GDM1 (cell line): ENCODE measurements at regions not wholly inside any gene's neighbourhood (a gene's known extent, or its start where the extent isn't known, plus 50 kb on each side); places are given as distances from the start of the nearest gene placed in this dataset.
"Not testable (repeated sequence)": the region's sequence is repeated elsewhere in the genome, so short reads cannot be mapped to it uniquely, and the experiment has no call there.

Source experiments
- DNase-seq: peaks from one replicate; lab custom pipeline; 2025; lab: John Stamatoyannopoulos, UW

GRCh38 chr1:79302380-79302930 is 295.9 kb upstream of the ADGRL4 start:
- DNase-seq, result no peak

GRCh38 chr1:79295967-79296366 is 289.4 kb upstream of the ADGRL4 start:
- no peak for DNase-seq

GRCh38 chr1:79293611-79294010 is 287.1 kb upstream of the ADGRL4 start:
- no peak for DNase-seq

GRCh38 chr1:79290927-79291474 is 284.5 kb upstream of the ADGRL4 start:
- no peak for DNase-seq

- DNase-seq, result no peak
These were observed 281.5 kb upstream of the ADGRL4 start for GRCh38 chr1:79287982-79288381.

- no peak for DNase-seq
These were observed 279.1 kb upstream of the ADGRL4 start for GRCh38 chr1:79285667-79286066.

- DNase-seq, result no peak
These were observed 276.9 kb upstream of the ADGRL4 start for GRCh38 chr1:79283451-79283850.

- DNase-seq, result no peak
These were observed 274.9 kb upstream of the ADGRL4 start for GRCh38 chr1:79281442-79281841.

GRCh38 chr1:79271759-79272158 is 265.2 kb upstream of the ADGRL4 start:
- DNase-seq, result no peak

GRCh38 chr1:79264975-79265818 is 258.7 kb upstream of the ADGRL4 start:
- DNase-seq, result no peak

- DNase-seq, result no peak
These were observed 257.8 kb upstream of the ADGRL4 start for GRCh38 chr1:79264285-79264684.

- no peak for DNase-seq
These were observed 256.3 kb upstream of the ADGRL4 start for GRCh38 chr1:79262745-79263258.

GRCh38 chr1:79259390-79260336 is 253.1 kb upstream of the ADGRL4 start:
- no peak for DNase-seq

- no peak for DNase-seq
These were observed 248.9 kb upstream of the ADGRL4 start for GRCh38 chr1:79255421-79255820.

GRCh38 chr1:79252598-79252997 is 246.1 kb upstream of the ADGRL4 start:
- no peak for DNase-seq

- DNase-seq, result no peak
These were observed 233.3 kb upstream of the ADGRL4 start for GRCh38 chr1:79239840-79240239.

GRCh38 chr1:79235301-79236002 is 228.9 kb upstream of the ADGRL4 start:
- no peak for DNase-seq

GRCh38 chr1:79232818-79233217 is 226.3 kb upstream of the ADGRL4 start:
- no peak for DNase-seq

GRCh38 chr1:79230751-79231150 is 224.2 kb upstream of the ADGRL4 start:
- not testable (repeated sequence) for DNase-seq

GRCh38 chr1:79226963-79227362 is 220.4 kb upstream of the ADGRL4 start:
- no peak for DNase-seq

GRCh38 chr1:79224537-79224936 is 218.0 kb upstream of the ADGRL4 start:
- no peak for DNase-seq
